HEK293 (cell line): ENCODE measurements at regions not wholly inside any gene's neighbourhood (a gene's known extent, or its start where the extent isn't known, plus 50 kb on each side); places are given as distances from the start of the nearest gene placed in this dataset.

Experiments used
- CTCF ChIP-seq: fragments of 450-650 bp; formaldehyde crosslinking; IDR thresholded peaks from 2 replicates; pipeline ENCODE4 v1.5.1; 2016; ENCODE audit warnings: missing biosample characterization, missing genetic modification characterization
- ZNF140 ChIP-seq: fragments of 450-650 bp; formaldehyde crosslinking; IDR thresholded peaks from 2 replicates; pipeline ENCODE4 v1.5.1; 2016; ENCODE audit warnings: missing biosample characterization, missing genetic modification characterization
- ZNF423 ChIP-seq: fragments of 450-650 bp; formaldehyde crosslinking; IDR thresholded peaks from 2 replicates; pipeline ENCODE4 v1.5.1; 2016; ENCODE audit warnings: missing biosample characterization, missing genetic modification characterization

GRCh38 chrX:137287191-137287590 is 253.4 kb upstream of the GPR101 start:
- TF ChIP-seq CTCF (tag by site-specific recombination) (no peak), ZNF423 (tag by site-specific recombination) (no peak), ZNF140 (tag by site-specific recombination) (no peak)
